AG20443 (cell line): ENCODE measurements at regions not wholly inside any gene's neighbourhood (a gene's known extent, or its start where the extent isn't known, plus 50 kb on each side); places are given as distances from the start of the nearest gene placed in this dataset.
"Not testable (repeated sequence)": the region's sequence is repeated elsewhere in the genome, so short reads cannot be mapped to it uniquely, and the experiment has no call there.

Source experiments
- DNase-seq: peaks from one replicate; pipeline ENCODE4 v3.0.0; 2012; ENCODE audit warnings: low spot score, mixed read lengths

GRCh38 chr3:137438561-137438960, 325.6 kb upstream of the SOX14 start:
- DNase-seq, result no peak

DNA sequence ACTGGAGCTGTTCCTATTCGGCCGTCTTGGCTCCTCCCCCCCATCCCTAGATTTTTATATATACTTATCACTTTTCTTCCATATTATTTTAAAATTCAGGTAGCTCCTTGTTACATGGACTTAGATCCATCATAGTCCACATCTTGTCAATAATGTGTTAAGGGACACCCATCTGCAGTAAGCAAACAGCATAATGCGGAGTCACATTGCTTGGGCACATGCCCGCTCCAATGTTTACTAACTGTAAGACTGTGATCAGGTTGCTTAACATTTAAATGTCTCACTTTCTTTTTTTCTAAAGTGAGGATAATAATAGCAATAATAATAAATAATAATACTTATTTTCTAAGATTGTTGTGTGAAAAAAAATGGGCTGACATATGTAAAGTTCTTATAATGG, 303.2 kb upstream of the SOX14 start:
- DNase-seq, result no peak

- DNase-seq, result no peak
These were observed 301.0 kb upstream of the SOX14 start for GRCh38 chr3:137463131-137463530.

GRCh38 chr3:137464341-137464740, 299.8 kb upstream of the SOX14 start:
- no peak for DNase-seq

DNA sequence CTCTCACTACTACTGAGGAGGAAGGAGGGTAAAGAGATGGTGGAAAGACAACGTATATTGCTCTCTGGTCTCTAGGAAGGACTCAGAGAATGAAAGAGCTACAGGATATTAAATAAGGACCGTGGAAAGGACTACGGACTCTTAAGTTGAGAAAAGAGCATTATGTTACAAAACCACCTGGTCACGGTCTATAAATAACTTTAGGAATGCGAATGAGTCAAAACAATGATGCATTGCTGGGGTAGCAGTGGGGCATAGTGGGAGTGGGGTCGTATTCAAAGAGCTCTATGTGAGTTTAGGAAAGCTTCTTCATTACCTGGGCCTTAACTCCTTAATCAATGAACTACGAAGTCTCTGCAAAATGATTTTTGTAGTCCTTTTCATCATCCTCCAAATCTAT, 295.7 kb upstream of the SOX14 start:
- DNase-seq, result no peak

DNA sequence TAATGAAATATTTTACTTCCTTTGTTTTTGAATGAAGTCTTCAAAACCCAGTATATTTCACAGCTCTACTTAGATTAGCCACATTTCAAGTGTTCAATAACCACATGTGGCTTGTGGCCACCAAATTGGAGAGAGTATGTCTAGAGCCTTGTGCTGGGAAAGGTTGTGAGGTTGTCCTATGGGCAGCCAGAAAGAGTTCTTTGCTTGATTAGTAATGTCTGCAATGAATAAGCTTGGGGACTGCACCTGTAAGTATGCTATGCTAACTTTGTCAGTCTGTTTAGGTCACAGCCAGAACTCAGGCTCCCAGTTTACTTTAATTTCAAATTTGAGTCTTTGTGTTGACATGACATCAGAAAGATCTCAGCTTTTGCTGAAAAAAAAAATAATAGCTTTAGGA, 294.9 kb upstream of the SOX14 start:
- no peak for DNase-seq

DNA sequence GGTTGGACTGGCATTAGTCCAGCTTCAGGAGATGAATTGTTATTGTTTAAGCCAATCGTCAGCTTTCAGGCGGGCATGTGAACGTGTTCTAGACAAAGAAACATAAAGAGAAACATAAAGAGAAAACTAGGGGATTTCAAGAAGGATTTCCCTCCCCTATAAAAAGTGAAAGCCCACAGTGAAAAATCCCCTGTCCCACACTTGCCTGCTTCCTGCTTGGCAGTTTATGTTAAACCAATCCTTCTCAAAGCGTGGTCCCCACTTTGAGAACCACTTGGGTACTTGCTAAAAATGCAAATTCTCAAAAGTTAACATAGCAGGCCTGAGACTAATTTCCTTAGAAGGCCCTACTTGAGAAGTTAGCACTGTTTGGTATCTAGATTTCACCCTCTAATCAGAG, 293.0 kb upstream of the SOX14 start:
- no peak for DNase-seq

DNA sequence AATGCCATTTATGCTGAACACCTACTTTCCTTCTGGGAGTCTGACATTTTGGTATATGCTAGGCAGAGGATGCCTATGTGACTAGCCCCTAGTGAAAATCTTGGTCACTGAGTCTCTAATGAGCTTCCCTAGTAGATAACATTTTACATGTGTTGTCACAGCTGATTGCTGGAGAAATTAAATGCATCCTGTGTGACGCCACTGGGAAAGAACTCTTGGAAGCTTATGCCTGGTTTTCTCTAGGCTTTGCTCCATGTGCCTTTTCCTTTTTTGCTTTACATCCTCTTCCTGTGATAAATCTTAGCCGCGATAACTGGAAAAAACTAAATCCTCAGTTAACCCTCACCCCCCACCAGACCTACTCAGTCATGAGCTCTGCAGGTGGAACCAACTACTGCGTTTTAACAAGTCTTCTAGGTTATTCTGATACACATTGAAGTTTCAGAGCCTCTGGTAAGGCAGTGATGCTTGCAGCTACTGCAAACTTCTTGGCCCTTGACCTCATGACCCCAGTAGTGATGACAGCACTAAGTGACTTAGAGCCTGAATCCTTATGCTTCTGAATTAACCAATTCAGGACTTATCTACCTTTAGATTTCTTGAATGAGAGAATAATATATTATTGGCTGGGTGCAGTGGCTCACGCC, 292.4 kb upstream of the SOX14 start:
- no peak for DNase-seq

- no peak for DNase-seq
These were observed 286.5 kb upstream of the SOX14 start for GRCh38 chr3:137477614-137478013.

DNA sequence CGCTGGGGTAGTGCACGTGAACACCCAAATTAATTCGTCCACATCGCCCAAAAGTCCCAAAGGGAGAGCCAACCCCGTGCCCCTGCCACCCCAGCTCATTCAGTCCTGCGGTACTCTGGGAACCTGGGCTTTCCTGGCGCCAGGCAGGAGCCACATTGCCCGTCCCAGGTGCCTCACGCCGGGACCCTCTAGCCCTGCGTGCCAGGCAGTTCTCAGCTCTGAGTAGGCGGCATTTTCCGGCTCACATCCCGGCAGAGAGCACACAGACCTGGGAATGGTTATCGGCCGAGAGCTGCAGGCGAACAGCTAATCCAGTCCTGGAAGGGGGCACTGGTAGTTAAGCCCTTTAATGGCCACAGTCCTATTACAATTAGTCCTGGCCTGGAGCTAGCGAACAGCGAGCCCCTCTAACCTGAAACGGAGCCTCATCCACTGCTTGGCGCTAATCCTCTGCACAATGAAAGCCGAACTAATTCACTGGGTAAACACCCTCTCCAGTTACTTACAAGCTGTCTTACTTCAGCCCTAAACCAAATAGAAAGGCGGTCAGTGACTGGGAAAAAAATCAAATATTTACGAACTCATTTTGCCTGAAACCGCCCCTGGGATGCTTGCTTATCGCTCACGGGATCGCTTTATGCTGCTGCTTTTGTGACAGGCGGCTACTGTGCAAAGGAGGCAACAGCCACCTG, 254.6 kb upstream of the SOX14 start:
- no peak for DNase-seq

GRCh38 chr3:137511655-137512054, 252.5 kb upstream of the SOX14 start:
- DNase-seq, result no peak

GRCh38 chr3:137514853-137515252, 249.3 kb upstream of the SOX14 start:
- no peak for DNase-seq

- DNase-seq, result no peak
These were observed 244.5 kb upstream of the SOX14 start for GRCh38 chr3:137519602-137520001.

GRCh38 chr3:137524751-137525150, 239.4 kb upstream of the SOX14 start:
- no peak for DNase-seq

GRCh38 chr3:137525471-137525870, 238.6 kb upstream of the SOX14 start:
- DNase-seq, result no peak

GRCh38 chr3:137542049-137542448, 222.1 kb upstream of the SOX14 start:
- no peak for DNase-seq

DNA sequence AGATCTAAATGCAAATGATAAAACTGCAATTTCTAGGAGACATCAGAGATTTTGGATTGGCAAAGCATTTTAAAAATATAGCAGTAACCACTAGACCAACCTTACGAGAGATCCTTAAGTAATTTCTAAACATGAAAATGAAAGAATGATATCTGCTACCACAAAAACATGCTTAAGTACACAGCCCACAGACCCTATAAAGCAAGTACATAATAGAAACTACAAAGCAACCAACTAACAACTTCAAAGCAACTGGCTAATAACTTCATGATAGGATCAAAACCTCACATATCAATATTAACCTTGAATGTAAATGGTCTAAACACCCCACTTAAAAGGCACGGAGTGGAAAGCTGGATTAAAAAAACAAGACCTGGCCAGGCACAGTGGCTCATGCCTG, 209.9 kb upstream of the SOX14 start:
- no peak for DNase-seq

DNA sequence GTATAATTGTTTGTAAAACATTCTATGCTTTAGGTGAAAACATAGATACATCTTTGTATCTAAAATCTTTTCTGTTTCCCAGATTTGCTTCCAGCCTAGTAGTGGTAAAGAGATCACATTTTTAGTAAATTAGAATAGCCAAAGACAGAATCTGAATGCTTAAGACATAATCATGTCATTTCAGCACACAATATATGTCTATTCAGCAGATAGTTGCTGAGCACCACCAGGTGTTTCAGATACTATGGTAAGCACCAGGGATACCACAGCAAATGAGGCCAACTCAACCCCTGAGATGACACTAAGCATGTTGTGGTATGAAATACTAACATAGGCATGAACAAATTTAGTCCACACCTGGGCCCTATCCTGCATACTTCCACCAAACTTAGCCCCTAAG, 195.2 kb upstream of the SOX14 start:
- no peak for DNase-seq

DNA sequence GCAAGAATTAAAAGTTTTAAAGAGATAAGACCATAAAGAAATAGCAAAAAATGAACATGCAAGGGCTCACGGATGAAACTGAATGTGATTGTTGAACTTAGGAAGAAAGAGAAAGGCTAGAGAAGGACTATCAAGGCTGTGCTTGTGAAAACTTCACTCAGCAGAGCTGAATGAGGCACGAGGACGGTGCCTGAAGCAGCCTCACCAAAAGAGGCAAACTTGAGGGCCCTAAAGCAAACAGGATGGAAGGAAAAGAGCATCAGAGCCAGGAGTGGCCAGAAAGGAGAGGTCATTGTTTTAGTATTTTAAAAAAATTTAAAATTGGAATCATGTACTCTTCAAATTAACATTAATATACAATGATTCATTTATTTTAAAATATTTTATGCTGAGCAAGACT, 191.2 kb upstream of the SOX14 start:
- DNase-seq, result no peak

GRCh38 chr3:137582484-137582883, 181.6 kb upstream of the SOX14 start:
- no peak for DNase-seq

GRCh38 chr3:137583256-137583655, 180.9 kb upstream of the SOX14 start:
- no peak for DNase-seq

GRCh38 chr3:137588871-137589270, 175.2 kb upstream of the SOX14 start:
- no peak for DNase-seq

- DNase-seq, result not testable (repeated sequence)
These were observed 168.7 kb upstream of the SOX14 start for GRCh38 chr3:137595415-137595814.

- no peak for DNase-seq
These were observed 153.4 kb upstream of the SOX14 start for GRCh38 chr3:137610723-137611122.
